Left lobe of liver (tissue), 2 donors: ENCODE measurements at regions not wholly inside any gene's neighbourhood (a gene's known extent, or its start where the extent isn't known, plus 50 kb on each side); places are given as distances from the start of the nearest gene placed in this dataset.

ENCODE experiments used
- ATAC-seq: fragments of 200-7000 bp; cut with Tn5 transposase; one replicate; pipeline ENCODE4 v1.9.1; 2020; ENCODE audit warnings: mild to moderate bottlenecking, moderate library complexity
- DNase-seq: peaks from one replicate; pipeline ENCODE4 v3.0.0-alpha.2; 2020; ENCODE audit warnings: low spot score
- donor health status: DM: no; HTN: no; CAD: no; lungs with moderate emphysema.
- donor health status: DM: no; HTN: yes; CAD: no.

- DNase-seq (no peak), ATAC-seq (no peak)
Measured at GRCh38 chr13:34294483-34295129, 476.7 kb downstream of the RFC3 start.

DNA sequence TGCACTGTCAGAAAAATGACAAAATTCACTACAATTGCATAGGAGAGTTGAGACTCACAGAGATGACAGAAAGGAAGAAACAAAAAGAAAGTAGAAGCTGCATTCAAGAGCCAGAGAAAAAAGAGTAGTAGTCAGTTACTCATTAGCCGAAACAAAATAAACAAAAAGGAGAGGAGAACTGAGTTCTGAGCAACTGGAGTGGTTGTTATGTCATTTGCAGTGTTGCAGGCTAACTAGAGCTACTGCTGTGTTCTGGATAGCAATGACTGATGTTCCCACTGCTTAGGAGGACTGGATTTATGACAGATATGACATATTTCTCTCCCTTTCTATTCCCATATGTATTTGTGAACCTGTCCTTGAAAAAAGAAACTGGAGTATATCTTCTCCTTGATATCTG lies 482.6 kb downstream of the RFC3 start:
- ATAC-seq (peak; percentile 69), DNase-seq (no peak)

- ATAC-seq = no peak
- DNase-seq = no peak
Measured at GRCh38 chr13:34302596-34302995, 484.6 kb downstream of the RFC3 start.

DNA sequence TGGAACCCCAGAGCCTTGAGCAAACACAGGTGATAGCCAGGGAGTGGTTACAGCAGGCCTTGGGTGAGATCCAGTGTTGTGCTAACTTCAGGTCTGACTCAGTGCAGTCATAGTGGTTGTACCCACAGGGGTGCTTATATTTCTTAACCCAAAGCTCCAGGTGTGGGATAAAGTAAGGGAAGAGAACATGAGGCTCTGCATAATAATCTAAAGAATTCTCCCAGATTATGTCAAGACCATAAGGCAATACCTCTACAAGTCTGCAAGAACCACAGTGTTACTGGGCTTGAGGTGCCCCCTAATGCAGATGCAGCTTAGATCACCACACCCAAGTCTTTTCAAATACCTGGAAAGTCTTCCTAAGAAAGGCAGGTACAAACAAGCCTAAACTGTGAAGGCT lies 485.4 kb downstream of the RFC3 start:
- DNase-seq (no peak), ATAC-seq (no peak)

- no peak for ATAC-seq
- DNase-seq = no peak
Measured at GRCh38 chr13:34307607-34308006, 489.7 kb downstream of the RFC3 start.

- no peak for ATAC-seq
- DNase-seq = no peak
Measured at GRCh38 chr13:34308725-34309124, 490.8 kb downstream of the RFC3 start.

GRCh38 chr13:34310539-34310938 lies 492.6 kb downstream of the RFC3 start:
- DNase-seq = no peak
- ATAC-seq = no peak

DNA sequence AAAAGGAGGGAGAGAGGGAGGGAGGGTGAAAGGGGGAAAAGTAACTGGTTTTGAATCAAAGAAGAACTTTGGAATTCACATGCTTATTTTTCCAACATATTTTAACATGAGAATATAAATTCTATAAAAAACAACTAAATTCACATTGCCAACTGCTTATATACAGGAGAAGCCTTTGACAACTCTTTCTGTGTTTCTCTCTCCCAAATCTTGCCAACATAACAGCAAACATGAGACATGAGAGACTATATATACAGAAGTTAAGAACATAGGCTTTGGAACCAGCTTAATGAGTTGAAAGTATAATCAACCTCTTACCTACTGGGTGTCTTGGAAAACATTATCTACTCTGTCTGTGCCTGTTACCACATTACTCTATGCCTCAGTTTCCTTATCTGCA lies 493.3 kb downstream of the RFC3 start:
- DNase-seq = no peak
- ATAC-seq = no peak

GRCh38 chr13:34312578-34312977 lies 494.6 kb downstream of the RFC3 start:
- DNase-seq (no peak), ATAC-seq (no peak)

- DNase-seq = no peak
- no peak for ATAC-seq
Measured at GRCh38 chr13:34320084-34320483, 502.1 kb downstream of the RFC3 start.

GRCh38 chr13:34322014-34322742 lies 504.2 kb downstream of the RFC3 start:
- DNase-seq = no peak
- no peak for ATAC-seq

- no peak for ATAC-seq
- no peak for DNase-seq
Measured at GRCh38 chr13:34322743-34323074, 504.8 kb downstream of the RFC3 start.

DNA sequence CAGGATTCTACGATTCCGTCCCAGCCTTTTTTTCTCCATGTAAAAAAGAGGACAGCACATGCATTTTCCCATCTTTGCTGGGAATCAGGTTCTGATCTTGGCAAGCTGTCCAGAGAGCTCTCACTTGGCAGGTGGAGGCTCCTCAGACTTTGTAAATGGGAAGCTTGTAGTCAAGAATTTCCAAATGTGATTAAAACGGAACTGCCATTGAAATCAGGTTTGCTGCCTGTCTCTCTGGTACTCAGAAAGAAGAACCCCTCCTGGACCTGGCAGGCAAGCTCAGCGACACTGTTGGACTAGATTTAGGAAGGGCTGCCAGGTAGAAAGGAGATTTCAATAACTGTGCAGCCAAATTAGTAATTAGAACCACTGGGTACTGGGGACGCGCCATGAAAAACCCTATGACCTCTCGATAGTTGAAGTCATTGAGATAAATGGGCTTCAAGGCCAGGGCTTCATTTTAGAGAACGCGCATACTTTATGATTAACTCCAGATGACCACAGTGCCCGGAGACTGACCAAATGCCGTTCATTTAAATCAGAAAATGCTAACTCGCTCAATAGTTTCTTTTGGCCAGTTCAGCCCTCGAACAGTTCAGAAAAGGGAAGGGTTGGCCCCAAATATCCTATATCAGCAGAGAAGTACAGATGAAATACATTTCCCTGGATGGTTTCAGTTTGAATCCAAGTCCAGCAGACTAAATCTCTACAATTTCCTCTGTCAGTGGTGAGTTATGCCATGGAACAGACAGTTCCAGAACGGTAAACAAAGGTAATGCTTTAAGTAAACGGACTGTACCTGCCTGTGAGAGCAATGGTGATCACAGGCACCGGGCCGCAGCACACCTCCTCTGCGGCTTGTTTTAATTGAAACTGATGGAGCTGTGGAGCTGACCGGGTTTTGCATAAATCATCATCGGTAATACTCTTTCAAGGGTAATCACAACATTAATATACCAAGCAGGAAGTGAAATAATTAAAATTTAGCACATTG lies 517.4 kb downstream of the RFC3 start:
- no peak for DNase-seq
- no peak for ATAC-seq

DNA sequence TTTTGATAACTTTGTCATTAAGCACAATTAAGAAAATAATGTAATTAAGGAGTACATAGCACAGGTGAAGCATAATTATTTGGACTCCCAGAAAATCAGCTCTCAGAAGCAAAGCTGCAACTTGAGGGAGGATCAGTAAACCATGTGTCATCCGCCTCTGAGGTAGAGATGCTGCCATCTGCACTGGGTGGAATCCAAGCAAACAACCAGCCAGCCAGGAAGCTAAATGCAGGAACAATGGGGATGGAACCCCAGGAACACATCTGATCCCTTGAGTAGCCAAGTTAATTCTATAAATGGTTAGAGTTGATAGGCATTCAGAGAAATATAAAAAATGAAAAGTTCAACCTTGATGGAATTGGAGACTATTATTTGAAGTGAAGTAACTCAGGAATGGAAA lies 520.2 kb downstream of the RFC3 start:
- no peak for DNase-seq
- ATAC-seq = no peak

- DNase-seq = no peak
- ATAC-seq = no peak
Measured at GRCh38 chr13:34340534-34340933, 522.6 kb downstream of the RFC3 start.

DNA sequence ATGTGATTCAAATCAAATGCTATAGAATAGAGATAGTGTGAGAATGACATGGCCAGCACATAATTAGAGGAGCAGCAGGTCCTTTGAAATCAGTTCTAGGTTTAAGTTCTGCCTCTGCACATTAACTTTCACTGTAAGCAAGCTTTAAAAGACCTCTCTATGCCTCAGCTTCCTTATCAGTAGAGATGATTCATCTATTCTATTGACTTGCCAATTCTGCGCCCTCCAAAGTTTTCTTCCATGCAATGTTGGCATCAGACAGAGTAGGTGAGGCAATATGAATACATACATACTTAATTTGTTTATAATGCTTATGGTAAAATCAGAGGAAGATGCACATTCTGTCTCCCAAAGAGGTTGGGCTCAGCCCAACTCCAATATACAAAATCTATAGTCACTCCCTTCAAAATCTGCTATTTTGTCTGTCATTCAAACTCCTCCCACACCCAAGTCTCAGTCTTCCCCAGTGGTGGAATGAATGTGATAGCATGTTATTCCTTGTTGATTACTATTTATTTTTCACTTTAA lies 525.5 kb downstream of the RFC3 start:
- ATAC-seq (no peak), DNase-seq (no peak)

DNA sequence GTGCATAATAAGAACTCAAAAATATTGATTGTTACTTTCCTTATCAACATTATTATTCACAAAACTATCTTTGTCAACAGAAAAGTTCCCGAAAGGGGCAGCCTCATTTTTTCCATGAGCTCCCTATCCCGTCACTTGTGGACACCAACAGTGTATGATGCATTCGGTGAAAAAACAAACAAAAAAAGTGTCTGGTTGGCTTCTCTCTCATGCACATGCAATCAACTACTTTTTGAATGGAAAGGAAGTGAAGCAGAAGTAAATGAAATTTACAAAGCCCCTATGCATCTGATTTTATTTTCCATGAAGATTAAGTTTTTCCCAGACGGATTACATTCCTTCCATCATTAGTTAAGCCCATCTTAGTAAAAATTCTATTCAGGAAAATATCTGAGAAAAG lies 526.9 kb downstream of the RFC3 start:
- no peak for DNase-seq
- ATAC-seq = no peak

DNA sequence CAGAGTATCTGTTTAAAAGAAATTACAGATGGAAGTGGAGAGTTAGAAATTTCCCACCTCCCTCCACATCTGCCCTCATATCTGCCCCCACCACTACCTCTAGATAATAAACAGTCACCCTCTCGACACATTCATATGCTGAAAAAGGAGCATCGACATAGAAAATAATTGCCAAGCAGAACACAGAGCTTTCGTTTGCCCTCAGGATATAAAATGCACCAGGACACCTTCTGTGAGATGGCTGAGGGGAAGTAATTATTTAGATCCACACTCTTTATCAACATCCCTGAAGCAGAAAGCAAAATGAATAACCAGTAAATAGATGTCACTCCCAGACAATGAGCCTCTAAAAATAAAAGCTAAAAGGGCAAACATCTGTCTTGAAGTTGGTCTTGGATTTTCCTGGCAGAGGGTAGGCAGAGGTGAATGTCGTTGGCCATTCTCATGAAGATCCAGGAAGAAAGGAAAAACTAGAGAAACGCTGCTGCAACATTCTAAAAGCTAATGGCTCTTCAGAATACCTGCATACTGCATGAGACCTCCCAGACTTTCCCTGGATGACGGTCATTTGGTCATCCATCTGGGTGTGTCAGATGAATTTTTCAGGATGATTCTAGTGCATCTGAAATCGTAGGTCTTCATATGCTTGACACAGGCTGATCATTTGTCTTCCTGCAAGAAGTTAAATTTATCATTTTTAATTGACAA lies 527.5 kb downstream of the RFC3 start:
- ATAC-seq = no peak

GRCh38 chr13:34346626-34347025 lies 528.7 kb downstream of the RFC3 start:
- ATAC-seq = no peak

More for the DNA sequence above, 527.5 kb downstream of the RFC3 start:
- no peak for DNase-seq

GRCh38 chr13:34347784-34348573 lies 530.0 kb downstream of the RFC3 start:
- no peak for ATAC-seq
- DNase-seq = no peak

More at GRCh38 chr13:34346626-34347025, 528.7 kb downstream of the RFC3 start:
- no peak for DNase-seq
